ENCODE measurements at regions not wholly inside any gene's neighbourhood (a gene's known extent, or its start where the extent isn't known, plus 50 kb on each side); places are given as distances from the start of the nearest gene placed in this dataset.
A peak's percentile ranks its signal among the peaks of the same experiment; 100 is the strongest.

GRCh38 chr15:58260725-58261267, 122.6 kb downstream of the AQP9 start:
- Mint-ChIP-seq H3K4me3 (no peak overlapping the region), H3K4me1 (peaks cover 25% of the 10 kb centered on the region), H3K9me3 (peaks cover 16% of the 10 kb centered on the region), H3K36me3 (ENCODE audit: low read depth) (no peaks in the 10 kb centered on the region), H3K27ac (peak overlapping the region; percentile 52), H3K27me3 (ENCODE audit: insufficient read depth) (peaks cover 2% of the 10 kb centered on the region)
- no peaks in the 10 kb centered on the region for H3K27me3 ChIP-seq (ENCODE audit: control insufficient read depth, insufficient read depth, low read length, poor library complexity, severe bottlenecking)
- H3K4me3 ChIP-seq (ENCODE audit: low read length) = no peak overlapping the region
- peaks cover 12% of the 10 kb centered on the region for H3K9me3 ChIP-seq (ENCODE audit: control insufficient read depth, low read length)
- DNase-seq = no peak
- H3K27ac ChIP-seq (ENCODE audit: low read depth, low read length) = no peak overlapping the region
- 83 to 95% methylated on average over 1 to 2 of the region's 2 CpGs for WGBS, 2 experiments (ENCODE audit: insufficient coverage in 1 of 2, insufficient read length in 1 of 2)
- no peaks in the 10 kb centered on the region for H3K4me1 ChIP-seq (ENCODE audit: control insufficient read depth, insufficient read depth, low read length)
- no peak for TF ChIP-seq CTCF (conservative IDR thresholded peaks at IDR 0.05)
- no peaks in the 10 kb centered on the region for H3K36me3 ChIP-seq (ENCODE audit: control insufficient read depth, insufficient read depth, low read length)
- H3K9ac ChIP-seq (ENCODE audit: extremely low read depth, low read length, poor library complexity, severe bottlenecking) = no peak overlapping the region

- Mint-ChIP-seq H3K27ac (no peak overlapping the region), H3K4me3 (no peak overlapping the region), H3K9me3 (peaks cover 12% of the 10 kb centered on the region), H3K36me3 (ENCODE audit: low read depth) (no peaks in the 10 kb centered on the region), H3K27me3 (ENCODE audit: insufficient read depth) (peaks cover 1% of the 10 kb centered on the region), H3K4me1 (peaks cover 25% of the 10 kb centered on the region)
- Histone ChIP-seq H3K4me1 (ENCODE audit: control insufficient read depth, insufficient read depth, low read length) (peaks cover under 1% of the 10 kb centered on the region), H3K9me3 (ENCODE audit: control insufficient read depth, low read length) (peaks cover 11% of the 10 kb centered on the region), H3K36me3 (ENCODE audit: control insufficient read depth, insufficient read depth, low read length) (no peaks in the 10 kb centered on the region), H3K27ac (ENCODE audit: low read depth, low read length) (no peak overlapping the region), H3K4me3 (ENCODE audit: low read length) (no peak overlapping the region), H3K27me3 (ENCODE audit: control insufficient read depth, insufficient read depth, low read length, poor library complexity, severe bottlenecking) (no peaks in the 10 kb centered on the region), H3K9ac (ENCODE audit: extremely low read depth, low read length, poor library complexity, severe bottlenecking) (no peak overlapping the region)
- WGBS, 2 experiments (ENCODE audit: insufficient coverage in 1 of 2, insufficient read length in 1 of 2) = 84 to 86% methylated on average over 5 of the region's 5 CpGs
- no peak for DNase-seq
- TF ChIP-seq CTCF (conservative IDR thresholded peaks at IDR 0.05) = no peak
Measured at GRCh38 chr15:58261368-58261767, 123.2 kb downstream of the AQP9 start.

- Mint-ChIP-seq H3K9me3 (peaks cover 11% of the 10 kb centered on the region), H3K27me3 (ENCODE audit: insufficient read depth) (no peaks in the 10 kb centered on the region), H3K4me3 (no peak overlapping the region), H3K36me3 (ENCODE audit: low read depth) (no peaks in the 10 kb centered on the region), H3K27ac (peak overlapping the region; percentile 67), H3K4me1 (peaks cover 25% of the 10 kb centered on the region)
- H3K36me3 ChIP-seq (ENCODE audit: control insufficient read depth, insufficient read depth, low read length) = no peaks in the 10 kb centered on the region
- peaks cover 2% of the 10 kb centered on the region for H3K4me1 ChIP-seq (ENCODE audit: control insufficient read depth, insufficient read depth, low read length)
- no peak overlapping the region for H3K9ac ChIP-seq (ENCODE audit: extremely low read depth, low read length, poor library complexity, severe bottlenecking)
- no peak overlapping the region for H3K4me3 ChIP-seq (ENCODE audit: low read length)
- DNase-seq = no peak
- 76 to 77% methylated on average over 4 of the region's 4 CpGs for WGBS, 2 experiments (ENCODE audit: insufficient coverage in 1 of 2, insufficient read length in 1 of 2)
- H3K27me3 ChIP-seq (ENCODE audit: control insufficient read depth, insufficient read depth, low read length, poor library complexity, severe bottlenecking) = no peaks in the 10 kb centered on the region
- no peak overlapping the region for H3K27ac ChIP-seq (ENCODE audit: low read depth, low read length)
- peaks cover 21% of the 10 kb centered on the region for H3K9me3 ChIP-seq (ENCODE audit: control insufficient read depth, low read length)
- TF ChIP-seq CTCF (conservative IDR thresholded peaks at IDR 0.05) = no peak
Measured at GRCh38 chr15:58264053-58264971, 126.1 kb downstream of the AQP9 start.

Measured in endodermal cell (in vitro differentiated cells).